ENCODE measurements at regions not wholly inside any gene's neighbourhood (a gene's known extent, or its start where the extent isn't known, plus 50 kb on each side); places are given as distances from the start of the nearest gene placed in this dataset.

DNA sequence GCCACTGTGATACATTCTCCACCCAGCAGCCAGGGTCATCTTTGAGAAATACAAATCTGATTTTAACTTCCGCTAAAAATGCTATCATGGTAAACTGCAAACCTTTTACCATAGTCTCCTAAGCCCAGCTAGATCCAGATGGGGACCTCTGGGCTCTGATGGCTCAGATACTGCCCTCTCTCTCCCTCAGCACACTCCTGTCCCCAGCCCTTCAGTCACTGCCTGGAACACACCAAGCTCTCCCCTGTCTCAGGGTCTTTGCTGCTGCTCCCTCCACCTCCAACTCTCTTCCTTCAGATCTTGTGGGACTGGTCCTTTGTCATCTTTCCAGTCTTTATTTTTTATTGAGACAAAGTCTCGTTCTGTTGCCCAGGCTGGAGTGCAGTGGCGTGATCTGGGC is 65.1 kb downstream of the SPRY4 start:
- no peaks in the 10 kb centered on the region for H3K4me1 ChIP-seq
- TF ChIP-seq CTCF (IDR thresholded peaks at IDR 0.05) (no peak), EP300 (IDR thresholded peaks at IDR 0.05) (no peak), POLR2A (IDR thresholded peaks at IDR 0.05) (no peak)

DNA sequence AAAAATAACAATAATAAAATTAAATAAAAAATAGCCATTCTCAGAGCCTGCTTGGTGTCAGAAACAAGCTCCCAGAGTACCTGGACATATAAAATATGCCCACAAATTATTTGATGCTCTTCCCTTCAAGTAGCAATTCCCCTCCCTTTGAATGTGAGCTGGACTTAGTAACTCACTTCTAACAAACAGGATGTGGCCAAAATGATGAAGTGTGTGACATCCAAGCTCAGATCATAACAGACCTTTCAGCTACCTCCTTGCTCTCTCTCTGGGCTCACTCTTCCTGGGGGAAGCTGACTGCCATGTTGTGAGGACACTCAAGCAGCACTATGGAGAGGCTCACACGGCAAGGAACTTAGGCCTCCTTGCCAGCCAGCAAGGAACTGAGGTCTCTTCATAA is 69.0 kb downstream of the SPRY4 start:
- Histone ChIP-seq H3K4me3 (no peak overlapping the region), H3K36me3 (no peaks in the 10 kb centered on the region), H3K27me3 (no peaks in the 10 kb centered on the region), H3K9me3 (peaks cover 0 to 15% (median 0%) of the 10 kb centered on the region in 4 donors), H3K4me1 (no peaks in the 10 kb centered on the region), H3K27ac (no peak overlapping the region)
- no peak for DNase-seq (ENCODE audit: low spot score in 2 of 2)
- TF ChIP-seq CTCF (IDR thresholded peaks at IDR 0.05) (no peak), POLR2A (IDR thresholded peaks at IDR 0.05) (no peak), EP300 (IDR thresholded peaks at IDR 0.05) (no peak)
- 93 to 100% methylated on average over 1 of the region's 1 CpG for WGBS, 2 donors

More for the DNA sequence above, 65.1 kb downstream of the SPRY4 start:
- H3K4me3 ChIP-seq: no peak overlapping the region
- H3K36me3 ChIP-seq: no peaks in the 10 kb centered on the region
- peaks cover 0 to 15% (median 0%) of the 10 kb centered on the region in 4 donors for H3K9me3 ChIP-seq
- no peak overlapping the region for H3K27ac ChIP-seq
- 93 to 94% methylated on average over 3 of the region's 3 CpGs for WGBS, 2 donors
- no peak for DNase-seq (ENCODE audit: low spot score in 2 of 2)
- H3K27me3 ChIP-seq: no peaks in the 10 kb centered on the region

GRCh38 chr5:142254431-142254830 is 70.4 kb downstream of the SPRY4 start:
- Histone ChIP-seq H3K27ac (no peak overlapping the region), H3K27me3 (no peaks in the 10 kb centered on the region), H3K4me3 (no peak overlapping the region), H3K9me3 (peaks cover 0 to 15% (median 0%) of the 10 kb centered on the region in 4 donors), H3K36me3 (no peaks in the 10 kb centered on the region), H3K4me1 (no peaks in the 10 kb centered on the region)
- DNase-seq (ENCODE audit: low spot score in 2 of 2): no peak
- TF ChIP-seq POLR2A (IDR thresholded peaks at IDR 0.05) (no peak), EP300 (IDR thresholded peaks at IDR 0.05) (no peak), CTCF (IDR thresholded peaks at IDR 0.05) (no peak)
- 54 to 67% methylated on average over 3 of the region's 3 CpGs for WGBS, 2 donors

GRCh38 chr5:142253938-142254337 is 70.9 kb downstream of the SPRY4 start:
- TF ChIP-seq EP300 (IDR thresholded peaks at IDR 0.05) (no peak), POLR2A (IDR thresholded peaks at IDR 0.05) (no peak), CTCF (IDR thresholded peaks at IDR 0.05) (no peak)
- Histone ChIP-seq H3K4me1 (no peaks in the 10 kb centered on the region), H3K4me3 (no peak overlapping the region), H3K27me3 (no peaks in the 10 kb centered on the region), H3K27ac (no peak overlapping the region), H3K9me3 (peaks cover 0 to 15% (median 0%) of the 10 kb centered on the region in 4 donors), H3K36me3 (no peaks in the 10 kb centered on the region)
- no peak for DNase-seq (ENCODE audit: low spot score in 2 of 2)
- 72 to 77% methylated on average over 10 of the region's 10 CpGs for WGBS, 2 donors

DNA sequence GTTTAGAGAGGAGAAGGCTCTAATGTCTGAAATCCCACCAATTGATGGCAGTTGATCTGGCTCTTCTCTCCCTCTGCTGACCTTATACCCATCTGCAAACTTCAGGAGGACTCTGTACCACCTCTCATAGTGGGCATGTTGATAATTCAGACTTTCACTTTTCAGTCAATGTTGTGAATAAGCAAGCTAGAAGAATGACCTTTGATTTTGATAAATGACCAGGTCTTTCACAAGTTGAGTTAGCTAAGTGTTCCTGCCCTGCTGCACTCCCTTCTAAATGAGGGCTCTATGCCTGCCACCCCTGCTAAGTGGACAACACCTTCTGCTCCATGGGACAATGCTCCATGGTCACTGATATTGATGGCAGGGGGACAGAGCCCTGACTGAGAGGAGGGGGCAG is 74.7 kb downstream of the SPRY4 start:
- no peaks in the 10 kb centered on the region for H3K36me3 ChIP-seq
- TF ChIP-seq CTCF (IDR thresholded peaks at IDR 0.05) (no peak), EP300 (IDR thresholded peaks at IDR 0.05) (no peak), POLR2A (IDR thresholded peaks at IDR 0.05) (no peak)

More for the DNA sequence above, 74.7 kb downstream of the SPRY4 start:
- Histone ChIP-seq H3K4me1 (peaks cover 0 to 15% (median 6%) of the 10 kb centered on the region in 4 donors), H3K27me3 (no peaks in the 10 kb centered on the region), H3K27ac (no peak overlapping the region), H3K4me3 (no peak overlapping the region), H3K9me3 (no peaks in the 10 kb centered on the region)
- DNase-seq (ENCODE audit: low spot score in 2 of 2): no peak
